AG10803 (cell line): ENCODE measurements at regions not wholly inside any gene's neighbourhood (a gene's known extent, or its start where the extent isn't known, plus 50 kb on each side); places are given as distances from the start of the nearest gene placed in this dataset.

Experiments used
- DNase-seq: peaks from one replicate; pipeline ENCODE4 v3.0.0; 2010; ENCODE audit warnings: low read depth
- H3K4me3 ChIP-seq: 2 replicates; pipeline ENCODE4 v1.5.1; 2011; ENCODE audit warnings: mild to moderate bottlenecking, low read length, control low read depth
- TF ChIP-seq, protein P1 (sequence below): conservative IDR thresholded peaks from 2 replicates; pipeline ENCODE4 v1.5.1; 2011; ENCODE audit warnings: mild to moderate bottlenecking, low read length, control low read depth, inconsistent platforms

DNA sequence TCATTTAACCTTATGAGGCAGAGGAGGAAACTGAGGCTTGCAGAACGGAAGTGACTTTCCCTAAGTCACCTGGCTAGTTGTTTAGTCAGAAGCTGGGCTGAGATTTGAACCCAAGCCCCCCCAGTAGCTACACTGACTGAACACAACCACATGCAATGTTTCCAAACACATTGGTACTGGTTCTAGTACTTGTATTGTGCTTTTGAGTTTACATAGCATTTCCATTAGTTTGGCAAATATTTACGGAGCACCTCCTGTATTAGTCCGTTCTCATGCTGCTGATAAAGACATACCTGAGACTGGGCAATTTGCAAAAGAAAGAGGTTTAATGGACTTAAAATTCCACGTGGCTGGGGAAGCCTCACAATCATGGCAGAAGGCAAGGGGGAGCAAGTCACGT is 56.3 kb upstream of the ITGA11 start:
- no peak for DNase-seq
- H3K4me3 ChIP-seq, result no peak overlapping the region
- TF ChIP-seq, protein P1, sequence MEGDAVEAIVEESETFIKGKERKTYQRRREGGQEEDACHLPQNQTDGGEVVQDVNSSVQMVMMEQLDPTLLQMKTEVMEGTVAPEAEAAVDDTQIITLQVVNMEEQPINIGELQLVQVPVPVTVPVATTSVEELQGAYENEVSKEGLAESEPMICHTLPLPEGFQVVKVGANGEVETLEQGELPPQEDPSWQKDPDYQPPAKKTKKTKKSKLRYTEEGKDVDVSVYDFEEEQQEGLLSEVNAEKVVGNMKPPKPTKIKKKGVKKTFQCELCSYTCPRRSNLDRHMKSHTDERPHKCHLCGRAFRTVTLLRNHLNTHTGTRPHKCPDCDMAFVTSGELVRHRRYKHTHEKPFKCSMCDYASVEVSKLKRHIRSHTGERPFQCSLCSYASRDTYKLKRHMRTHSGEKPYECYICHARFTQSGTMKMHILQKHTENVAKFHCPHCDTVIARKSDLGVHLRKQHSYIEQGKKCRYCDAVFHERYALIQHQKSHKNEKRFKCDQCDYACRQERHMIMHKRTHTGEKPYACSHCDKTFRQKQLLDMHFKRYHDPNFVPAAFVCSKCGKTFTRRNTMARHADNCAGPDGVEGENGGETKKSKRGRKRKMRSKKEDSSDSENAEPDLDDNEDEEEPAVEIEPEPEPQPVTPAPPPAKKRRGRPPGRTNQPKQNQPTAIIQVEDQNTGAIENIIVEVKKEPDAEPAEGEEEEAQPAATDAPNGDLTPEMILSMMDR, result no peak

GRCh38 chr15:68488966-68489365 is 57.0 kb upstream of the ITGA11 start:
- peak; percentile 77 for DNase-seq
- no peak overlapping the region for H3K4me3 ChIP-seq
- TF ChIP-seq, protein P1, result no peak

- TF ChIP-seq, protein P1, result no peak
- H3K4me3 ChIP-seq, result no peak overlapping the region
- peak; percentile 85 for DNase-seq
These were observed 57.5 kb upstream of the ITGA11 start for GRCh38 chr15:68489421-68489820.

DNA sequence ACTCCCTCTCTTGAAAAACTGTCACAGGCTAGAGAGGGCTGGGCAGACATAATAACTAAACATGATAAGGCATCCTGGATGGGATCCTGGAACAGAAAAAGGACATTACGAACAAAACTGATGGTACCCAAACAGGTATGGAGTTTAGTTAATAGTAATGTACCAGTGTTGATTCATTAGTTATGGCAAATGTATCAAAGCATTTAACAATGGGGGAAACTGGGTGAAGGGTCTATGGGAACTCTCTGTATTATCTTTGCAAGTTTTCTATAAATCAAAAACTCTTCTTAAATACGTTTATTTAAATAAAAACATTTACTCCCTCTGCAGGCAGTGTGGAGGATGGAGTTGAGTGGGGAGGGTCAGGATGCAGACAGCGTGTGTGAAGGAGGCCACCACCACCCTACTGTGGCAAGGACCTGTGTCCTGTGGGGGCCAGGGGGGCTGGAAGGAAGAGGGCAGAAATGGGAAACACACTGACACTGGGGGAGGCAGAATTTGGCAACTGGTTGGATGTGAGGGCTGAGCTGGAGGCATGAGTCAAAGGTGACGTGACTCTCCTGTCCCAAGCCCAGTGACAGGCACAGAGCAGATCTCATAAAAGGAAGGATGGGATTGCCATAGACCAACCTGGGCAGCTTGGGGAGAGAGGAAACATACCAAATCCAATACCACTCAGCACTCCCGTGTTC is 59.6 kb upstream of the ITGA11 start:
- H3K4me3 ChIP-seq, result no peak overlapping the region
- DNase-seq, result no peak
- TF ChIP-seq, protein P1, result no peak

DNA sequence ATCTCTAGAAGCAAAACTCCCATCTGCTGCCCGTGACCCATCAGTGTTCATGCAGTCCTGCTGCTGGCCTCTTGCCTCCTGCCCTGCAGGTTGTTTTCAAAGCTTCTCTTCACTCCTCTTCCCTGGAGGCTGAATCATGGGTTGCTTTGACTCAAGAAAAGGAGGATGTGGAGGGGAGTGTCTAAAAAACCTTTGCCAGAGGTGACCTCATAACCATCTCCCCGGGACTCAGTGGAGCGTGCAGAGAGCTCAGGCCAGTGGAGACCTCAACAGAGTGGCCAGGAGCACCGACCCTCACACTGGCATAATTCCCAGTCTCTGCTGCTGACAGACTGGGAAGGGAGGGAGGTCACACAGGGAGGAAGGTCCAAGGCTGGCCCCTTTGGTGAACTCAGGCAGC is 60.9 kb upstream of the ITGA11 start:
- peak; percentile 68 for DNase-seq
- H3K4me3 ChIP-seq, result no peak overlapping the region
- TF ChIP-seq, protein P1, result no peak

GRCh38 chr15:68493629-68494028 is 61.7 kb upstream of the ITGA11 start:
- no peak overlapping the region for H3K4me3 ChIP-seq
- TF ChIP-seq, protein P1, result no peak
- no peak for DNase-seq

GRCh38 chr15:68494573-68495110 is 62.7 kb upstream of the ITGA11 start:
- no peak for DNase-seq
- H3K4me3 ChIP-seq, result no peak overlapping the region
- TF ChIP-seq, protein P1, result no peak
